HCT116 (cell line): ENCODE measurements at regions not wholly inside any gene's neighbourhood (a gene's known extent, or its start where the extent isn't known, plus 50 kb on each side); places are given as distances from the start of the nearest gene placed in this dataset.

Source experiments
- ATAC-seq: fragments of 200-7000 bp; cut with Tn5 transposase; 2 replicates; pipeline ENCODE4 v1.9.1; 2020; ENCODE audit warnings: mild to moderate bottlenecking, moderate library complexity
- BruUV-seq: library from RNA; stranded (reverse); fragments of 400-500 nt; replicated peaks from 2 replicates; lab custom pipeline; 2021; lab: Mats Ljungman, UMichigan
- CTCF ChIA-PET: fragments of 300-600 bp; sonication (Branson Sonifier 250); formaldehyde crosslinking; loops from one replicate; lab custom pipeline; 2021; ENCODE audit warnings: antibody characterized with exemption; lab: Charles Lee
- POLR2A ChIA-PET: fragments of 300-600, 350-600 bp; sonication (Branson Sonifier 250); formaldehyde crosslinking; loops from one replicate; lab custom pipeline; 2021; ENCODE audit warnings: antibody characterized with exemption; lab: Charles Lee
- RAD21 ChIA-PET, 2 experiments: fragments of 300-600 bp; sonication (Branson Sonifier 250); formaldehyde crosslinking; loops; one replicate each; lab custom pipeline; 2023; ENCODE audit warnings: low total read pairs in 2 of 2; ENCODE audit not compliant: uncharacterized antibody in 2 of 2, unreplicated experiment in 2 of 2, low non-redundant PET in 1 of 2; lab: Charles Lee
- DNase-seq: peaks from one replicate; pipeline ENCODE4 v3.0.0-alpha.2; 2010; ENCODE audit warnings: low read depth, low spot score
- H2AFZ ChIP-seq: fragments of 200-600 bp; shearing (Covaris generic), sonication (generic); 2 replicates; pipeline ENCODE4 v1.6.1; 2017; ENCODE audit warnings: low read depth, mixed run types, mixed read lengths, antibody characterized with exemption, low read length; ENCODE audit not compliant: poor library complexity, severe bottlenecking
- H3K27ac ChIP-seq: 2 replicates; pipeline ENCODE4 v1.5.1; 2012; ENCODE audit warnings: low read depth, low read length
- H3K27me3 ChIP-seq: fragments of 200-600 bp; sonication (generic); 2 replicates; pipeline ENCODE4 v1.6.1; 2016; ENCODE audit warnings: mixed run types, low read length, mixed read lengths; ENCODE audit not compliant: insufficient read depth
- H3K36me3 ChIP-seq, 2 experiments: fragments of 200-500 bp in 1 of 2; fragments of 200-600 bp in 1 of 2; sonication (Bioruptor generic) in 1 of 2; sonication (generic) in 1 of 2; 2 replicates each; pipeline versions ENCODE4 v1.5.1 to v1.6.1; 2014 to 2016; ENCODE audit warnings: low read length in 2 of 2, inconsistent platforms in 1 of 2, mixed read lengths in 1 of 2, mixed run types in 1 of 2; ENCODE audit not compliant: insufficient read depth in 2 of 2, control insufficient read depth in 1 of 2
- H3K4me1 ChIP-seq, 2 experiments: fragments of 200-600 bp in 1 of 2; sonication (generic) in 1 of 2; 2 replicates each; pipeline versions ENCODE4 v1.5.1 to v1.6.1; 2012 to 2017; ENCODE audit warnings: low read length in 2 of 2, inconsistent platforms in 1 of 2, mild to moderate bottlenecking in 1 of 2, mixed read lengths in 1 of 2, mixed run types in 1 of 2, moderate library complexity in 1 of 2; ENCODE audit not compliant: insufficient read depth in 2 of 2, control insufficient read depth in 1 of 2
- H3K4me2 ChIP-seq: fragments of 200-600 bp; sonication (generic); 2 replicates; pipeline ENCODE4 v1.6.1; 2017; ENCODE audit warnings: mixed run types, low read length, mixed read lengths
- H3K4me3 ChIP-seq, 2 experiments: fragments of 200-600 bp in 1 of 2; sonication (generic) in 1 of 2; replicated peaks in 1 of 2; 2 replicates each; pipeline ENCODE4 v1.5.1; 2011 to 2016; ENCODE audit warnings: low read length in 2 of 2, control low read depth in 1 of 2, low read depth in 1 of 2, mild to moderate bottlenecking in 1 of 2, mixed read lengths in 1 of 2, mixed run types in 1 of 2
- H3K79me2 ChIP-seq: fragments of 200-600 bp; sonication (generic); 2 replicates; pipeline ENCODE4 v1.6.1; 2017; ENCODE audit warnings: mild to moderate bottlenecking, mixed run types, low read length, moderate library complexity, mixed read lengths; ENCODE audit not compliant: insufficient read depth
- H3K9ac ChIP-seq: fragments of 200-600 bp; sonication (generic); 2 replicates; pipeline ENCODE4 v1.6.1; 2016; ENCODE audit warnings: low read length, mixed read lengths
- H3K9me2 ChIP-seq: fragments of 200-600 bp; sonication (generic), shearing (Covaris generic); 2 replicates; pipeline ENCODE4 v1.6.1; 2017; ENCODE audit warnings: mixed run types, mild to moderate bottlenecking, moderate library complexity; ENCODE audit not compliant: insufficient read depth
- H3K9me3 ChIP-seq, 2 experiments: fragments of 200-500 bp in 1 of 2; fragments of 200-600 bp in 1 of 2; sonication (Bioruptor generic) in 1 of 2; sonication (generic) in 1 of 2; 2 replicates each; pipeline ENCODE4 v1.6.1; 2014 to 2017; ENCODE audit warnings: low read length in 2 of 2, mixed read lengths in 2 of 2, inconsistent platforms in 1 of 2, low read depth in 1 of 2, mild to moderate bottlenecking in 1 of 2, mixed run types in 1 of 2, moderate library complexity in 1 of 2; ENCODE audit not compliant: control insufficient read depth in 1 of 2, insufficient read depth in 1 of 2
- H4K20me1 ChIP-seq: fragments of 200-600 bp; sonication (generic), shearing (Covaris generic); 2 replicates; pipeline ENCODE4 v1.6.1; 2017; ENCODE audit warnings: mixed run types, mild to moderate bottlenecking, moderate library complexity; ENCODE audit not compliant: insufficient read depth
- CTCF ChIP-seq, 3 experiments: fragments of 200-600 bp in 1 of 3; sonication (generic) in 1 of 3; IDR thresholded peaks in 2 of 3; conservative IDR thresholded peaks in 1 of 3; 2 replicates each; pipeline ENCODE4 v1.5.1; 2012 to 2017; ENCODE audit warnings: low read depth in 2 of 3, low read length in 2 of 3, antibody characterized with exemption in 1 of 3, borderline replicate concordance in 1 of 3, control low read depth in 1 of 3, mild to moderate bottlenecking in 1 of 3, mixed read lengths in 1 of 3, mixed run types in 1 of 3, moderate library complexity in 1 of 3; ENCODE audit not compliant: insufficient read depth in 1 of 3
- REST ChIP-seq: IDR thresholded peaks from 2 replicates; pipeline ENCODE4 v1.6.1; 2012; ENCODE audit warnings: low read depth
- SP1 ChIP-seq: IDR thresholded peaks from 2 replicates; pipeline ENCODE4 v1.6.1; 2012; ENCODE audit warnings: low read depth
- intact Hi-C: fragments of 100-400 bp; cut with micrococcal nuclease; formaldehyde crosslinking; loops from 2 replicates; pipeline ENCODE4 v1.10.0; 2022

- Histone ChIP-seq H3K9me2 (no peaks in the 10 kb centered on the region), H3K4me1 (no peaks in the 10 kb centered on the region), H3K36me3 (no peaks in the 10 kb centered on the region), H3K79me2 (no peaks in the 10 kb centered on the region), H3K9ac (no peak overlapping the region), H4K20me1 (no peaks in the 10 kb centered on the region), H2AFZ (no peak overlapping the region), H3K9me3 (peaks cover under 1 to 22% of the 10 kb centered on the region in 2 experiments; a peak in 1 of 4 replicates), H3K4me2 (no peak overlapping the region), H3K27ac (no peak overlapping the region), H3K4me3 (no peak overlapping the region), H3K27me3 (no peaks in the 10 kb centered on the region)
- no peak for ATAC-seq
- ChIA-PET RAD21 (no interaction called here), CTCF (no interaction called here), POLR2A (no interaction called here)
- BruUV-seq, result no TSS peak
- TF ChIP-seq REST (no peak), CTCF (IDR thresholded peaks at IDR 0.05 in 2 of 3, conservative IDR thresholded peaks at IDR 0.05 in 1 of 3; ENCODE audit: borderline replicate concordance in 1 of 3, insufficient read depth in 1 of 3, low read depth in 2 of 3, low read length in 2 of 3) (no peak), SP1 (no peak)
- no peak for DNase-seq
- intact Hi-C loops, result no loop called here
These were observed 684.8 kb upstream of the PCDH15 start for GRCh38 chr10:55485827-55486226.
